ENCODE measurements at regions not wholly inside any gene's neighbourhood (a gene's known extent, or its start where the extent isn't known, plus 50 kb on each side); places are given as distances from the start of the nearest gene placed in this dataset.

GRCh38 chr20:55067158-55067825 lies 591.9 kb downstream of the DOK5 start:
- TF ChIP-seq TCF12 (IDR thresholded peaks at IDR 0.05; ENCODE audit: low read depth) (no peak), MAX (IDR thresholded peaks at IDR 0.05) (no peak), CREB1 (IDR thresholded peaks at IDR 0.05; ENCODE audit: low read depth) (no peak), USF1 (IDR thresholded peaks at IDR 0.05) (no peak), REST (IDR thresholded peaks at IDR 0.05; ENCODE audit: low read depth) (no peak), EP300 (IDR thresholded peaks at IDR 0.05; ENCODE audit: borderline replicate concordance) (no peak), TAF1 (IDR thresholded peaks at IDR 0.05; ENCODE audit: low read depth) (no peak), NFIC (IDR thresholded peaks at IDR 0.05) (no peak), FOXM1 (IDR thresholded peaks at IDR 0.05; ENCODE audit: borderline replicate concordance, low read depth) (no peak), TEAD4 (IDR thresholded peaks at IDR 0.05) (no peak), CEBPB (IDR thresholded peaks at IDR 0.05) (no peak)

DNA sequence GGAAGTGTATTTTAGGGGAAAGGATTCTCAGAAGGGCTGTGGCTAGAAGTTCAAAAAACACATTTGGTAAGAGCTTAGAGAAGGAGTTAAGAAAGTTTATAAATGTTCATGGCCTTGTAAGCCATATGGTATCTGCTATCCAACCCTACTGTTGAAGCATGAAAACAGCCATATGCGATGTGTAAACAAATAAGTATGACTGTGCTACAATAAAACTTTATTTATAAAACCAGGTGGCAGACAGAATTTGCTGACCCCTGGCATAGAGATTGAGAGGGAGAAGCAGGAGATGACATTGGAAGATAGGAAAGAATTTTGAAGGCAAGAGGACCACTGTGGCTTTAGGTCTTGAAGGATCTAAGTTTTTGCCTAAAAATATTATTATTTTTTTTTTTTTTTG lies 583.5 kb downstream of the DOK5 start:
- no peak for TF ChIP-seq TCF12 (IDR thresholded peaks at IDR 0.05; ENCODE audit: low read depth)
- TF ChIP-seq USF1 (IDR thresholded peaks at IDR 0.05), result no peak
- TF ChIP-seq REST (IDR thresholded peaks at IDR 0.05; ENCODE audit: low read depth), result no peak
- no peak for TF ChIP-seq TEAD4 (IDR thresholded peaks at IDR 0.05)
- no peak for TF ChIP-seq ZBTB7A (IDR thresholded peaks at IDR 0.05; ENCODE audit: low read depth)
- no peak for TF ChIP-seq MAX (IDR thresholded peaks at IDR 0.05)
- no peak for TF ChIP-seq TAF1 (IDR thresholded peaks at IDR 0.05; ENCODE audit: low read depth)
- TF ChIP-seq CEBPB (IDR thresholded peaks at IDR 0.05), result no peak
- no peak for TF ChIP-seq RAD21 (IDR thresholded peaks at IDR 0.05; ENCODE audit: low read depth)
- no peak for TF ChIP-seq YY1 (IDR thresholded peaks at IDR 0.05; ENCODE audit: low read depth)
- no peak for TF ChIP-seq NFIC (IDR thresholded peaks at IDR 0.05)
- no peak for TF ChIP-seq FOXM1 (IDR thresholded peaks at IDR 0.05; ENCODE audit: borderline replicate concordance, low read depth)
- TF ChIP-seq EP300 (IDR thresholded peaks at IDR 0.05; ENCODE audit: borderline replicate concordance), result no peak
- TF ChIP-seq EGR1 (IDR thresholded peaks at IDR 0.05), result no peak
- TF ChIP-seq CREB1 (IDR thresholded peaks at IDR 0.05; ENCODE audit: low read depth), result no peak

GRCh38 chr20:55057779-55058415 lies 582.5 kb downstream of the DOK5 start:
- TF ChIP-seq USF1 (IDR thresholded peaks at IDR 0.05) (no peak), EP300 (IDR thresholded peaks at IDR 0.05; ENCODE audit: borderline replicate concordance) (no peak), TCF12 (IDR thresholded peaks at IDR 0.05; ENCODE audit: low read depth) (no peak), EGR1 (IDR thresholded peaks at IDR 0.05) (no peak), NFIC (IDR thresholded peaks at IDR 0.05) (no peak), YY1 (IDR thresholded peaks at IDR 0.05; ENCODE audit: low read depth) (no peak), CEBPB (IDR thresholded peaks at IDR 0.05) (no peak), ZBTB7A (IDR thresholded peaks at IDR 0.05; ENCODE audit: low read depth) (no peak), MAX (IDR thresholded peaks at IDR 0.05) (no peak), REST (IDR thresholded peaks at IDR 0.05; ENCODE audit: low read depth) (no peak), RAD21 (IDR thresholded peaks at IDR 0.05; ENCODE audit: low read depth) (no peak), TEAD4 (IDR thresholded peaks at IDR 0.05) (no peak), CREB1 (IDR thresholded peaks at IDR 0.05; ENCODE audit: low read depth) (no peak), FOXM1 (IDR thresholded peaks at IDR 0.05; ENCODE audit: borderline replicate concordance, low read depth) (no peak), TAF1 (IDR thresholded peaks at IDR 0.05; ENCODE audit: low read depth) (no peak)
